MM.1S (cell line): ENCODE measurements at regions not wholly inside any gene's neighbourhood (a gene's known extent, or its start where the extent isn't known, plus 50 kb on each side); places are given as distances from the start of the nearest gene placed in this dataset.

ENCODE experiments used
- CTCF ChIP-seq: fragments of 300-600 bp; sonication (generic); IDR thresholded peaks from 2 replicates; pipeline ENCODE4 v1.5.1; 2016; ENCODE audit warnings: antibody characterized with exemption, low read length, mixed read lengths
- EZH2 ChIP-seq: fragments of 300-600 bp; sonication (generic); optimal IDR thresholded peaks from 2 replicates; pipeline ENCODE3; 2017; ENCODE audit warnings: low read depth, mild to moderate bottlenecking, antibody characterized with exemption, low read length, mixed read lengths
- EZH2phosphoT487 ChIP-seq: fragments of 300-600 bp; sonication (generic); IDR thresholded peaks from 2 replicates; pipeline ENCODE4 v1.6.1; 2018; ENCODE audit warnings: antibody characterized with exemption, low read length

GRCh38 chr18:42527766-42528165 is 572.7 kb downstream of the PIK3C3 start:
- TF ChIP-seq CTCF (no peak), EZH2 (no peak), EZH2phosphoT487 (no peak)
